Loucy (cell line): ENCODE measurements at regions not wholly inside any gene's neighbourhood (a gene's known extent, or its start where the extent isn't known, plus 50 kb on each side); places are given as distances from the start of the nearest gene placed in this dataset.

Experiments used
- EZH2phosphoT487 ChIP-seq: fragments of 200-600 bp; IDR thresholded peaks from 2 replicates; pipeline ENCODE4 v1.6.1; 2018; ENCODE audit warnings: antibody characterized with exemption, mild to moderate bottlenecking, moderate library complexity, borderline replicate concordance
- TF ChIP-seq, protein P1 (sequence below): fragments of 200-600 bp; sonication (generic); conservative IDR thresholded peaks from 2 replicates; pipeline ENCODE4 v1.5.1; 2014; ENCODE audit warnings: mild to moderate bottlenecking, antibody characterized with exemption, low read length

DNA sequence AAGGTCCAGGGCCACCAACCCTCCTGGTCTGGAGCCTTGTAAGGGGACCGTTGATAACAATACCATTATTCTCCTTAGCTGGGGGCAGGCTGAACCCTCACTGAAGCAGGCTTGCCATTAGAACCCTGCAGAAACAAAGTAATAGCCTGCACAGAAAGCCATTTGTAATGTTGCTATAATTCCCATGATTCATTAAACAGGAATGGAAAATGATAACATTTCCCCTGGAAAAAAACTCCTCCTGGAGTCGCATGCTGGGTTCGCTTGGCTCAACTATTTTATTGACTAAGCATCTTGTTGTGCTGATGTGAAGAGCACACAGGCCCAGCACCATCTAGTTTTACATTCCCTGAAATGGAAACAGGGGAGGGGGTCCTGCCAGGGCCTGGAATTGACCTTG lies 155.6 kb upstream of the CSF3R start:
- TF ChIP-seq, protein P1, sequence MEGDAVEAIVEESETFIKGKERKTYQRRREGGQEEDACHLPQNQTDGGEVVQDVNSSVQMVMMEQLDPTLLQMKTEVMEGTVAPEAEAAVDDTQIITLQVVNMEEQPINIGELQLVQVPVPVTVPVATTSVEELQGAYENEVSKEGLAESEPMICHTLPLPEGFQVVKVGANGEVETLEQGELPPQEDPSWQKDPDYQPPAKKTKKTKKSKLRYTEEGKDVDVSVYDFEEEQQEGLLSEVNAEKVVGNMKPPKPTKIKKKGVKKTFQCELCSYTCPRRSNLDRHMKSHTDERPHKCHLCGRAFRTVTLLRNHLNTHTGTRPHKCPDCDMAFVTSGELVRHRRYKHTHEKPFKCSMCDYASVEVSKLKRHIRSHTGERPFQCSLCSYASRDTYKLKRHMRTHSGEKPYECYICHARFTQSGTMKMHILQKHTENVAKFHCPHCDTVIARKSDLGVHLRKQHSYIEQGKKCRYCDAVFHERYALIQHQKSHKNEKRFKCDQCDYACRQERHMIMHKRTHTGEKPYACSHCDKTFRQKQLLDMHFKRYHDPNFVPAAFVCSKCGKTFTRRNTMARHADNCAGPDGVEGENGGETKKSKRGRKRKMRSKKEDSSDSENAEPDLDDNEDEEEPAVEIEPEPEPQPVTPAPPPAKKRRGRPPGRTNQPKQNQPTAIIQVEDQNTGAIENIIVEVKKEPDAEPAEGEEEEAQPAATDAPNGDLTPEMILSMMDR = no peak
- no peak for TF ChIP-seq EZH2phosphoT487
